ENCODE measurements at regions not wholly inside any gene's neighbourhood (a gene's known extent, or its start where the extent isn't known, plus 50 kb on each side); places are given as distances from the start of the nearest gene placed in this dataset.
A peak's percentile ranks its signal among the peaks of the same experiment; 100 is the strongest.

GRCh38 chr3:159786489-159787177 lies 202.0 kb upstream of the IL12A start:
- DNase-seq (ENCODE audit: low read depth, low spot score) = no peak

GRCh38 chr3:159787178-159787574 lies 201.5 kb upstream of the IL12A start:
- DNase-seq (ENCODE audit: low read depth, low spot score) = peak; percentile 76

GRCh38 chr3:159787794-159788205 lies 200.8 kb upstream of the IL12A start:
- peak; percentile 60 for DNase-seq (ENCODE audit: low read depth, low spot score)

GRCh38 chr3:159788291-159788690 lies 200.3 kb upstream of the IL12A start:
- peak; percentile 88 for DNase-seq (ENCODE audit: low read depth, low spot score)

- DNase-seq (ENCODE audit: low read depth, low spot score) = no peak
These were observed 199.6 kb upstream of the IL12A start for GRCh38 chr3:159789017-159789416.

GRCh38 chr3:159789742-159790635 lies 198.6 kb upstream of the IL12A start:
- DNase-seq (ENCODE audit: low read depth, low spot score) = no peak

- no peak for DNase-seq (ENCODE audit: low read depth, low spot score)
These were observed 197.3 kb upstream of the IL12A start for GRCh38 chr3:159791336-159791735.

GRCh38 chr3:159792070-159792469 lies 196.6 kb upstream of the IL12A start:
- DNase-seq (ENCODE audit: low read depth, low spot score) = no peak

- DNase-seq (ENCODE audit: low read depth, low spot score) = no peak
These were observed 193.6 kb upstream of the IL12A start for GRCh38 chr3:159795042-159795441.

GRCh38 chr3:159795681-159796175 lies 192.9 kb upstream of the IL12A start:
- no peak for DNase-seq (ENCODE audit: low read depth, low spot score)

- no peak for DNase-seq (ENCODE audit: low read depth, low spot score)
These were observed 192.4 kb upstream of the IL12A start for GRCh38 chr3:159796226-159796625.

- peak; percentile 79 for DNase-seq (ENCODE audit: low read depth, low spot score)
These were observed 191.9 kb upstream of the IL12A start for GRCh38 chr3:159796744-159797143.

GRCh38 chr3:159797771-159798170 lies 190.9 kb upstream of the IL12A start:
- DNase-seq (ENCODE audit: low read depth, low spot score) = no peak

- peak; percentile 92 for DNase-seq (ENCODE audit: low read depth, low spot score)
These were observed 189.7 kb upstream of the IL12A start for GRCh38 chr3:159798951-159799350.

- no peak for DNase-seq (ENCODE audit: low read depth, low spot score)
These were observed 188.0 kb upstream of the IL12A start for GRCh38 chr3:159800434-159801155.

GRCh38 chr3:159802864-159803263 lies 185.8 kb upstream of the IL12A start:
- no peak for DNase-seq (ENCODE audit: low read depth, low spot score)

- no peak for DNase-seq (ENCODE audit: low read depth, low spot score)
These were observed 185.2 kb upstream of the IL12A start for GRCh38 chr3:159803459-159803858.

GRCh38 chr3:159804726-159805410 lies 183.8 kb upstream of the IL12A start:
- DNase-seq (ENCODE audit: low read depth, low spot score) = peak; percentile 92

- DNase-seq (ENCODE audit: low read depth, low spot score) = no peak
These were observed 183.2 kb upstream of the IL12A start for GRCh38 chr3:159805411-159805772.

GRCh38 chr3:159806412-159806811 lies 182.2 kb upstream of the IL12A start:
- no peak for DNase-seq (ENCODE audit: low read depth, low spot score)

Measured in astrocyte of the hippocampus (primary cell).